ENCODE measurements at regions not wholly inside any gene's neighbourhood (a gene's known extent, or its start where the extent isn't known, plus 50 kb on each side); places are given as distances from the start of the nearest gene placed in this dataset.

- Histone ChIP-seq H3K4me3 (ENCODE audit: low read length) (no peak overlapping the region), H3K36me3 (ENCODE audit: insufficient read depth, low read length) (no peaks in the 10 kb centered on the region), H3K27me3 (ENCODE audit: control insufficient read depth in 1 of 2, insufficient read depth in 2 of 2, low read length in 2 of 2) (peaks cover 3 to 10% of the 10 kb centered on the region in 2 experiments), H3K9me3 (ENCODE audit: control insufficient read depth in 1 of 2, insufficient read depth in 1 of 2, low read length in 2 of 2) (no peaks in the 10 kb centered on the region), H3K4me1 (ENCODE audit: insufficient read depth, low read length) (no peaks in the 10 kb centered on the region), H3K27ac (ENCODE audit: low read depth in 1 of 2, low read length in 2 of 2) (no peak overlapping the region)
- ChIA-PET CTCF (no interaction called here), POLR2A (no interaction called here)
- Mint-ChIP-seq H3K9me3 (no peaks in the 10 kb centered on the region), H3K27ac (no peak overlapping the region), H3K27me3 (peaks cover 51% of the 10 kb centered on the region), H3K36me3 (ENCODE audit: low read depth) (no peaks in the 10 kb centered on the region), H3K4me3 (no peak overlapping the region), H3K4me1 (ENCODE audit: low read depth) (no peaks in the 10 kb centered on the region)
- TF ChIP-seq CTCF (IDR thresholded peaks at IDR 0.05): no peak
- ATAC-seq (ENCODE audit: poor library complexity): no peak
- DNase-seq: no peak
- intact Hi-C loops (cut with DNase I, micrococcal nuclease): no loop called here
These were observed 98.3 kb upstream of the UQCRFS1 start for GRCh38 chr19:29311191-29311790.

- ChIA-PET CTCF (no interaction called here), POLR2A (no interaction called here)
- intact Hi-C loops (cut with DNase I, micrococcal nuclease): no loop called here
- H3K9me3 ChIP-seq (ENCODE audit: control insufficient read depth in 1 of 2, insufficient read depth in 1 of 2, low read length in 2 of 2): peaks cover 0 to 4% of the 10 kb centered on the region in 2 experiments
- no peaks in the 10 kb centered on the region for H3K4me1 Mint-ChIP-seq (ENCODE audit: low read depth)
- no peak overlapping the region for H3K4me3 Mint-ChIP-seq
- no peak overlapping the region for H3K4me3 ChIP-seq (ENCODE audit: low read length)
- H3K27me3 Mint-ChIP-seq: peaks cover 42% of the 10 kb centered on the region
- no peak overlapping the region for H3K27ac ChIP-seq (ENCODE audit: low read depth in 1 of 2, low read length in 2 of 2)
- H3K4me1 ChIP-seq (ENCODE audit: insufficient read depth, low read length): no peaks in the 10 kb centered on the region
- H3K36me3 ChIP-seq (ENCODE audit: insufficient read depth, low read length): no peaks in the 10 kb centered on the region
- DNase-seq (no peak), ATAC-seq (ENCODE audit: poor library complexity) (no peak)
- no peaks in the 10 kb centered on the region for H3K36me3 Mint-ChIP-seq (ENCODE audit: low read depth)
- H3K9me3 Mint-ChIP-seq: no peaks in the 10 kb centered on the region
- no peak for TF ChIP-seq CTCF (IDR thresholded peaks at IDR 0.05)
- no peak overlapping the region for H3K27ac Mint-ChIP-seq
- peaks cover 0 to 7% of the 10 kb centered on the region in 2 experiments for H3K27me3 ChIP-seq (ENCODE audit: control insufficient read depth in 1 of 2, insufficient read depth in 2 of 2, low read length in 2 of 2)
These were observed 102.7 kb upstream of the UQCRFS1 start for GRCh38 chr19:29315556-29316190.

GRCh38 chr19:29318581-29318980 is 105.6 kb upstream of the UQCRFS1 start:
- Mint-ChIP-seq H3K36me3 (ENCODE audit: low read depth) (no peaks in the 10 kb centered on the region), H3K27me3 (peaks cover 19% of the 10 kb centered on the region), H3K9me3 (no peaks in the 10 kb centered on the region), H3K4me3 (no peak overlapping the region), H3K27ac (no peak overlapping the region), H3K4me1 (ENCODE audit: low read depth) (no peaks in the 10 kb centered on the region)
- DNase-seq: no peak
- ChIA-PET CTCF (no interaction called here), POLR2A (no interaction called here)
- Histone ChIP-seq H3K27ac (ENCODE audit: low read depth in 1 of 2, low read length in 2 of 2) (no peak overlapping the region), H3K4me3 (ENCODE audit: low read length) (no peak overlapping the region), H3K9me3 (ENCODE audit: control insufficient read depth in 1 of 2, insufficient read depth in 1 of 2, low read length in 2 of 2) (peaks cover 0 to 4% of the 10 kb centered on the region in 2 experiments), H3K27me3 (ENCODE audit: control insufficient read depth in 1 of 2, insufficient read depth in 2 of 2, low read length in 2 of 2) (peaks cover 0 to 3% of the 10 kb centered on the region in 2 experiments), H3K4me1 (ENCODE audit: insufficient read depth, low read length) (no peaks in the 10 kb centered on the region), H3K36me3 (ENCODE audit: insufficient read depth, low read length) (no peaks in the 10 kb centered on the region)
- intact Hi-C loops (cut with DNase I, micrococcal nuclease): no loop called here
- ATAC-seq (ENCODE audit: poor library complexity): no peak
- TF ChIP-seq CTCF (IDR thresholded peaks at IDR 0.05): no peak
